Hepatocyte (in vitro differentiated cells): ENCODE measurements at regions not wholly inside any gene's neighbourhood (a gene's known extent, or its start where the extent isn't known, plus 50 kb on each side); places are given as distances from the start of the nearest gene placed in this dataset.

Source experiments
- EZH2 ChIP-seq: fragments of 200-600 bp; sonication (generic); IDR thresholded peaks from 2 replicates; pipeline ENCODE4 v1.6.1; 2016; ENCODE audit warnings: antibody characterized with exemption, mild to moderate bottlenecking, borderline replicate concordance
- TF ChIP-seq, protein P1 (sequence below): fragments of 200-600 bp; sonication (generic); IDR thresholded peaks from 2 replicates; pipeline ENCODE4 v1.5.1; 2016; ENCODE audit warnings: antibody characterized with exemption, mild to moderate bottlenecking; ENCODE audit not compliant: poor library complexity

DNA sequence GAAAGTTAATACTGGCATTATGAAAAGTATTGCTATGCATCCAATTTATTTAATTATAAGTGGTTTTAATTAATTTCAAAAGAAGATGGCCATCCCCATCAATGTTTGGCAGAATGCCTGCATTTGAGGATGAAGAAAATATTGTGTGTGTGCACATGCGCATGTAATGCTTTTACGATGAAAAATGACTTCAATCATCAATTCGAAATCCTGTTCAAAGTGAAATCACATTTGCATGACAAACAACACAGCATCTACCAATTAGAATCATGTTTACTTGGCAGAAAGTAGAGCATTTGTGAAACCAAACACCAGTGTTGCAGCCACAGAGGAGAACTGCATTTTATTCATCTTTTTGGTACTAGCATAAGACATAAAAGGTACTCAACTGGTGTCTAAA, 191.9 kb upstream of the PIRT start:
- TF ChIP-seq EZH2 = no peak
- TF ChIP-seq, protein P1, sequence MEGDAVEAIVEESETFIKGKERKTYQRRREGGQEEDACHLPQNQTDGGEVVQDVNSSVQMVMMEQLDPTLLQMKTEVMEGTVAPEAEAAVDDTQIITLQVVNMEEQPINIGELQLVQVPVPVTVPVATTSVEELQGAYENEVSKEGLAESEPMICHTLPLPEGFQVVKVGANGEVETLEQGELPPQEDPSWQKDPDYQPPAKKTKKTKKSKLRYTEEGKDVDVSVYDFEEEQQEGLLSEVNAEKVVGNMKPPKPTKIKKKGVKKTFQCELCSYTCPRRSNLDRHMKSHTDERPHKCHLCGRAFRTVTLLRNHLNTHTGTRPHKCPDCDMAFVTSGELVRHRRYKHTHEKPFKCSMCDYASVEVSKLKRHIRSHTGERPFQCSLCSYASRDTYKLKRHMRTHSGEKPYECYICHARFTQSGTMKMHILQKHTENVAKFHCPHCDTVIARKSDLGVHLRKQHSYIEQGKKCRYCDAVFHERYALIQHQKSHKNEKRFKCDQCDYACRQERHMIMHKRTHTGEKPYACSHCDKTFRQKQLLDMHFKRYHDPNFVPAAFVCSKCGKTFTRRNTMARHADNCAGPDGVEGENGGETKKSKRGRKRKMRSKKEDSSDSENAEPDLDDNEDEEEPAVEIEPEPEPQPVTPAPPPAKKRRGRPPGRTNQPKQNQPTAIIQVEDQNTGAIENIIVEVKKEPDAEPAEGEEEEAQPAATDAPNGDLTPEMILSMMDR = no peak
